Cardiac septum (tissue), 1 donor: ENCODE measurements at regions not wholly inside any gene's neighbourhood (a gene's known extent, or its start where the extent isn't known, plus 50 kb on each side); places are given as distances from the start of the nearest gene placed in this dataset.
"Not testable (repeated sequence)": the region's sequence is repeated elsewhere in the genome, so short reads cannot be mapped to it uniquely, and the experiment has no call there.

ENCODE experiments used
- DNase-seq: peaks from one replicate; pipeline ENCODE4 v3.0.0-alpha.2; 2020; ENCODE audit warnings: low spot score
- intact Hi-C: fragments of 100-400 bp; cut with DNase I; formaldehyde crosslinking; loops from one replicate; pipeline ENCODE4 v1.14.0; 2022
- donor health status: DM: no; HTN: no; CAD: no.

DNA sequence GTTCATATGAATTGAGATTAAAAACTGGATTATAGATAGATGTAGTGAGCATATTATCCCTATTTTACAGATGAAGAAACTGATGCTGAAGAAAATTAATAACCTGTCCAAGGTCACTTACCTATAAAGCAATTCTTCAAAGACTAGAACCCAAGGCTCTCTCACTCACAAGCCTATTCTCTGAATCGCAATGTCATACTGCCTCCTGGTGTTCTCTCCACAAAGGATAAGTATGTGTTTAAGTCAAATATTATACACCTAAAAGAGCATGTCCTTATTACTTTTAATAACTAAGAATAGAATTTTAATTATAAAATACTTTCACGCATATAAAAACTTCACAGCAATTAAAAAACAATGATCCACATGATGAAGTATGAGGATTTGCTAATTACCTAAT is 721.3 kb upstream of the USP15 start:
- no peak for DNase-seq
- intact Hi-C loops, result no loop called here

DNA sequence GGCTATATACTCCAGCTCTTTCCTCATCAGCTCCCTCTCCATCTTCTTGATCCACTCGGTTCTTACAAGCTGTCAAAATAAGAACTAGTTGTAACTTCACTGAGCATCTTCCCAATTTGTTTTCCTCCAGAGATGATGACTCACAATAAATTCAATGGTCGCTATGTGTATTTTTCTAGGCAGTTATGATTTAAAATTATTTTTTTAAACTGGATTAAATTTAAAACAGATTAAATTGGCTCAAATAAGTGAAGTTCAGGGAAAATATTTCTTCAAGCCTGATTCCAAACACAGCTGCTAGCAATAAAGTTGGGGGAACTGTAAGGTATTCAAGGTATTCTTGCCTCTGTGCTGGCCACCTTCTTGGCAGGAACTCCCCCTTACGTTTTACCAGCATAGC is 717.7 kb upstream of the USP15 start:
- intact Hi-C loops, result no loop called here
- DNase-seq, result no peak

DNA sequence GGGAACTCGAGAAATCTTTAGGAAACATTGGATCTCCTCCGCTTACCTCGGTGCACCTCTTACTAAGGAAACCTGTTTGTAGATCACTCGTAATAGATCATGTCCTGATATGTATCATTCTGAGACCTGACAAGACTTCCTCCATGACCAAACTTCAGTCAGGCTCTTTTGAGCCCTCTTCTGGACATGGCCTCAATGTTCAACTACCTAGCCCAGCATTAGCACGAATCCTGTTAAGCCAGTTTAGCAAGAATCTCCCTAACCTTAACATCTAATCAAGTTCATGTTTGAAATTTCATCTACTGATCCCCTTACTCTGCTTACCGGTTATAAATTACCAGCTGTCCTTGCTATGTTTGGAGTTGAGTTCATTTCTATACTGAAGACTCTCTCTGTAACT is 713.9 kb upstream of the USP15 start:
- DNase-seq, result no peak
- intact Hi-C loops, result no loop called here

DNA sequence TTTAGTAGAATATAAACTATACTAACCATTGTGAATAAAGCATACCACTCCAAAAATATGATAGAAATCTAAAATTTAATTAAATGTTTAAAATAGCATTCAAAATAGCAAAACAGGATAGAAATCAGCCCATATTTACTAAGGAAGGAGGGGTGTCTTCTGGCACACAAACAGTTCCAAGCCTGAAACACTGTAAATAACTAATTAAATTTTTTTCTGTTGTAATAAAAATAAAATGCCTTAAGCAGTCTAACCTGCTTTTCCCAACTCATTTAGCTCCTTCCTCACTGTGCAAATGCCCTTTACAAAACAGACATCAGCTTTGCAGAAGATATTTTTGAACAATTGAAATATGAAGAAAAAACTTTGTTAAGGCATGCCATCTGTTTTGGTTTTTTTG is 707.1 kb upstream of the USP15 start:
- intact Hi-C loops, result no loop called here
- no peak for DNase-seq

DNA sequence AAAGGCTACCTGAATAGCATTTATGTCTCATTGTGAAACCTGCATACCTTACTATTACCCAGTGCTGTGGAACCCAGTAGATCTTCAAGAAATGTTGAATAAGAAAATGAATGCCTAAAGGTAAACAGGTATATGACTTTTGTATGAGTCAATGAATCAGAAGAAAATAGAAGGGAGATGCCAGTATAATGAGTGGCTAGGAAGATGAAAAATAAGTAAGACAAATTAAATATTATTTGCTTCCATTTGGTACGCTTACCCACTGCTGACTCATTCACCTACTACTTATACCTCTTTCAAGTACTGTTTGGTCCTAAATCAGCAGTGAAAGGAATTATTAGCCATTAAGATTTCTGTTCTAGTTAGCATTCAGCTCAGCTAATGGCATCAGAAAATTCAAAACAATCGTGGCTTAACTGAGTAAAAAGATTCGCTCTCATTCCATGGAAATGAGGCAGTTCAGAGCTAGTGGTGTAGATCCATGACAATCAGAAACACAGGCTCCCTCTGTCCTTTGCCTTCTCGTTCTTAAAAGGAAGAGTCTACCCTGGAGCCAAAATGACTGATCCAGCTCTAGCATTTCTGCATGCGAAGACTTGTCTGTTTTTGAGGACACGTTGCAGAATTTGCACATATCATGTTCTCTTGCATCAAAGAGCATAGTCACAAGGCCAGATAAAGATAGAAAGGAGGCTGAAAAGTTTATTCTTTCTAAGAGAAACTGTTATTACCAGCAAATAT is 705.8 kb upstream of the USP15 start:
- intact Hi-C loops, result no loop called here
- no peak for DNase-seq

DNA sequence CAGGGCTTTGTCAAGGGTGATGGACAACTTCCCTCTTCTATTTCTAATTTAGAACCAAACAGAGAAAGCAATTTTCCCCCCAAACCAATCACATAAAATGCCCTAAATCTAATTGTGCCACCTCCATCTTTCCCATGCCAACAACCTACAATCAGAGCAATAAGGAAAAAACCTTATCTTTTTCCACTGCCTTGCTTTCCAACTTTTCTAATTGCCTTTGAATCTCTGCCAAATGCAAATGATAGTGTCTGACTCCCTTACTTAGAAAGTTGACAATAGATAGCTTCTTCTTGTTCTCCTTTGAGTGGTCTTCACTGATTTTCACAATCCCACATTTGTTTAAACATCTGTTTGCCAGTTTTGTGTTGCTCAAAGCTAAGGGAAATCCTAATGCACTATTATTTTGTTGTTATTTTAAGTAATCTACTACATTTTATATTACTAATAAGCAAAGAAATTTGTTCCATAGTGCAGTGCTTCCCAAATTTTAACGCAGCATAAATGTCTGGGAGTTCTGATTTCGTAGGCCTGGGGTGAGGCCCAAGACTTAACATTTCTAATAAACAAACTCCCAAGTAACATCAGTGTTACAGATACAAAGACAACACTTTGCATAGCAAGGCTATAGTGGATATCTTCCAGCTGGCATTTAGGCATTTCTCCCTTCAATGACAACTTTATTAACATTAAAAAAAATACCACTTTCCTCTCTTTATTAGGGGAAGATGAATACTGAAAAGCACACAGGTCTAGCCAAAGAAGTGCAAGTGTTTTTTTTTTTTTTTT is 696.3 kb upstream of the USP15 start:
- intact Hi-C loops, result no loop called here

DNA sequence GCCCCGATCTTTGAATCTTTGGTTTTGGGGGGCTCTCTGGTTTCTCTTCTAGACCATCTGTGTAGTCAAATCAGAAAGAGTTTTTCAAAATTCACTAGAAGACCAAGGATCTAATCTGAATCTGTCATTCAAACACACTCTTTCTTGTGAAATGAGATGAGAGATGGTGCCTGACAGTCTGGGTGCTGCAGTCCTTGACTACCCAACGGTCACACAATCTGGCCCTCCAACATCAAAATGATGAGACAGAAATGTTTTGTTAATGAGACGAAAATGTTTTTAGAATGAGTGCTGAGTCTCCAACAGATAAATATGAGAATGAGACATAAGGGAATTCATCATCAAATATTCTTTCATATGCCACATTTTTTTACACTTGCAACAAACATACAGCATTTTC is 695.7 kb upstream of the USP15 start:
- intact Hi-C loops, result no loop called here
- DNase-seq, result no peak

More for the DNA sequence above, 696.3 kb upstream of the USP15 start:
- no peak for DNase-seq

DNA sequence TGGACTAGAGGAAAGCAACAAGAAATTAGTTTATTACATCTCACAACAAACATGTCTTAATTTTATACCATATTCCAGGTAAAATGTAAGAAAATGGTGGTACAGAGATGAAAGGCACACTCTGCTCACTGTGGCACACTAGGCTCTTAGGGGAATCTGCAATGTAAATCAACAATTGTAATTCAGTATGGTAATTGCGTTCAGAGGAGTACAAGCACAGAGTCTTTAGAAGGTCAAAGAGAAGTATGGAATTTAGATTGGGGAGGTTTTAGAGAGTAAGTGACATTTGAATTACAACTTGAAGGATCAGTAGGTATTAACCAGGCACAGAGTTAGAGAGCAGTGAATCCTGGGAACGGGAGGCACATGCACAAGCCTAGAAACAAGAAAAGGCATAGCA is 694.0 kb upstream of the USP15 start:
- intact Hi-C loops, result no loop called here
- DNase-seq, result no peak

DNA sequence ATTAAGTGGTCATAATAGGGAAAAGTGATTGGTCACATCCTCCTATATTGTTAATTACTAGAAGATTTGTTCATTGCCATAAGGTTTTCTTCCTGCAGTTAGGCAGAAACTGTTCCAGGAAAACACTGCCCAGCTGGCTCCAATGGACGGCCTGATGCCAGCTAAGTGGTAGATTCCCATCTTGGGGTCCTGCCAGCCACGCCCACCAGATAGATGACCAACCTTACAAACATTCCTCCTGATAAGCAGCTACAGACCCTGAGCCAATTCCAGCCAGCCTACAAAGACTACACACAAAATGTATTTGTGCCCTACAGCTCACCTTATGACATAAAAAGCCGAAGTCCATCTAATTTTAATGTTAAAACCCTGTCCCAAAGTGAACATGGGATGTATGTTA is 685.9 kb upstream of the USP15 start:
- intact Hi-C loops, result no loop called here
- DNase-seq, result no peak

DNA sequence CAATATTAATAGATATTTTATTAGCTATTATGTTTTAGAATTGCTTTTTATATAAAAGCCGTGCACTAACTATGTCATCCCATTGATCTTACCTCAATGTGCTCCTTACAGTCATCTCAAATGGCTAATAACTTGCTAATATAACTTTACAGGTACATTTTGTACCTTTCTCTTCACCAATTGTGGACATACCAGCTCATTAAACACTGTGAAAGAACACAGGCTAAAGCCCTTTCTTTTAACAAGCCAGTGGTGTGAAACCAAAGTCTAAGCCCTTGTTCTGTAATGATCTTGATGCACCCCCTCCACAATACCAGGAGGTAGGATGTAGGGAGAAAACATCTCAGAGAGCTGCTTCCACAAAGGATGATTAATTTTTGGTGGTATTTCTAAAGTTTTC is 675.3 kb upstream of the USP15 start:
- intact Hi-C loops, result no loop called here
- DNase-seq, result no peak

DNA sequence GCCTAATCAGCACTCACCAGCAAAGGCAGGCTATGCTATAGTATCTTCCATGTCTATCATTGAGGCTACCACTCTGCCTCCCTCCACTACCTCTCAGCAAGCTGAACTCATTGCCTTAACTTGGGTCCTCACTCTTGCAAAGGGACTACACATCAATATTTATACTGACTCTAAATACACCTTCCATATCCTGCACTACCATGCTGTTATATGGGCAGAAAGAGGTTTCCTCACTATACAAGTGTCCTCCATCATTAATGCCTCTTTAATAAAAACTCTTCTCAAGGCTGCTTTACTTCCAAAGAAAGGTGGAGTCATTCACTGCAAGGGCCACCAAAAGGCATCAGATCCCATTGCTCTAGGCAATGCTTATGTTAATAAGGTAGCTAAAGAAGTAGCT is 669.3 kb upstream of the USP15 start:
- intact Hi-C loops, DNase-seq: not testable (repeated sequence)

DNA sequence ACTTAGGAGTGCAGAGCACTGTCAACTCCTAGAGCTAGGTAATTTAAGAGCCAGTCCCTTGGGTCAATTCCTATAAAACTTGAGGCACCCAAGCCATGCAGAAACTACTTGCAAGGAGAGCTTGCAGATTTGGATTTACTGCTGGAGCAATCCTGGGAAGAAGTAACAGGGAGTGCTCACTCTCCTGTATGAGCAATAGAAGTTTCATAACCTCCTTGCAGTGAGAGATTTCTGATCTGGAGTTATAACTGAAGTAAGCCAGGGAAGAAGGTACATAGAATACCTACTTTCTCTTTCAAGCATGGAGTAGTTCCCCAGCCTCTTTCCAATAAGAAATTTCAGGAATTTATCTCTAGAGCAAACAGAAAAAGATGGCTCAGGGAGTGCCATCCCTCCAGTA is 650.1 kb upstream of the USP15 start:
- intact Hi-C loops, result no loop called here
- no peak for DNase-seq

DNA sequence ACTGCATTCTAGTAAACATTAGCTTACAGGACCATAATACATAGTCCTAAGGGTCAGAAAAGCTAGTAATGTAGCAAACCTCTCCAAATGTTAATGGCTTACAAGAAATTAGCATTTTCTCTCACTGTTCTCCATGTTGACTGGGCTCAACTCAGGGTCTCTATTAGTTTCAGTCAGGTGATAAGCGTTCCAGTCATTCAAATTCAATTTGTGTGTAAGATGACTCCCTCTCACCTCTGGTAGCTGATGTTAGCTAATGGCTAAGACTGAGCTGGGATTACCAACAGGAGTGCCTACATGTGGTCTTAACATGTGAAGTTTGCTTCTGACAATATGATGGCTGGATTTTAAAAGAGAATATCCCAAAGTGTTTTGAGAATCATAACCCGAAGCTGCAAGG is 630.5 kb upstream of the USP15 start:
- intact Hi-C loops, result no loop called here
- no peak for DNase-seq

DNA sequence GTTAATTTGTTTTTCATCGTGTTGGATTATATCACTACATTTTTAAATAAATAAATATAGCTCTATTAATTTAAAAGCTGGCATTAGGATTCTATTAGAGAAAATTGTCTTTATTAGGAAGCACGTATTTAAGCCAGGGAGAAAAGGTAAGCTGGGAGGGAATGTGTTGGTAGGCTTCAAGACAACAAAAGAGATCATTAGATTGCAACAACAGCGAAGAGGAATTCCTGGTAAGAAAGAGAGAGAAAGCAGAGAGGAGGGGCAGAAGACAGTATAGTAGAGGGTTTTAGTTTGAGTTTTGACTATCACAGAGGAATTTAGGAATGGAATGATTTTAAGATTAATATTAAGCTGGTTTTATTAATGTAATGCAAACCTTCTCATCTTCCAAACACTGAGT is 613.6 kb upstream of the USP15 start:
- intact Hi-C loops, result no loop called here
- DNase-seq, result no peak

DNA sequence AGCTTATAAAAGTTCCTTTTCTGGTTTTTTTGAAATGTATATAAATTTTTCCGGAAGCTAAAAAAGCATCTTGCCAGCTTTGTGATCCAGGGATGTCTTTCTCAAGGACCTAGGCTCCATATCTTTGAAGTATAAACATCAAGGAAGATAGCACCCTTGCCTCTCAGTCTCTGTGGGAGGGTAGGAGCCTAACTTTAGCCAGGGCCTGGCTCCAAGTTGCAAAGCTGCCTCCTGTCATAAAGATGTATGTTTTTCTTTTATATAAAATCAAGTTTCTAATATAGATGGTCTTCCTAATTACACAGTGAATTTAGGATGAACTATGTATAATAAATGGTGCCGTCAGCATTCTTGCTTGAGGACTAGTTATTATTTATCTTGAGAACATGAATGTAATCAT is 612.6 kb upstream of the USP15 start:
- no peak for DNase-seq
- intact Hi-C loops, result no loop called here

DNA sequence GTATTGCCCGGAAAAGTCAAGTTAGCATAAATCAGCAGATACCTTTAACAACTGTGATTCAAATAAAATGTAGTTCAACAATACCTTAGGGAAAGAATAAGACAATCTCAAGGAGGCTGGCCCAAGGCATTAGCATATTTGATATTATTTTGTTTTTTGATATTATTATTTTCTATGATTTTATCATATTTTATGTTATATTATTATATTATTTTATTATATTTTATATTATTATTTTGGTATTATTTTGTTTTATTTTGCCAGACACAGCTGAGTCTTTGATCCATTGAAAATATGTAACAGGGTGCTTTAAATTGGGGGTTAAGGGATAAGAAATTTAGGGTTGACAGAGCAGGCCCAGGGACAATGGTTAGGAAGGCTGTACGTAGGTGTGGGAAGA is 607.9 kb upstream of the USP15 start:
- DNase-seq, result no peak
- intact Hi-C loops, result no loop called here

DNA sequence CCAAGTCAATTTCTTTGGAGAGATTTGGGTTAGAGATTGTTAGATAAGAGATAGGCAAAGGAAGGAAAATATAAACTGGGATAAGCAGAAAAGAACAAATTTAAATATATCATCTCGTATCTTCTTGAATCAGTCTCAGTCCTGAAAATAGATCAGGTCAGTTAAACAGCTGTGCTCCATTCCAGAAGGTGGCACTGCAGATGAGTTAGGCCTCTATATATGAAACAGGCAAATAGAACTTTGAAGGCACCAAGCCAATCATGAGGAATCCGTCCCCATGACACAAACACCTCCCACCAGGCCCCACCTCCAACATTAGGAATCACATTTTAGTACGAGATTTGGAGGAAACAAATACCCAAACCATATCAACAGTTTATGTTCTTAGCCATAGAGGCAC is 605.5 kb upstream of the USP15 start:
- intact Hi-C loops, result no loop called here

DNA sequence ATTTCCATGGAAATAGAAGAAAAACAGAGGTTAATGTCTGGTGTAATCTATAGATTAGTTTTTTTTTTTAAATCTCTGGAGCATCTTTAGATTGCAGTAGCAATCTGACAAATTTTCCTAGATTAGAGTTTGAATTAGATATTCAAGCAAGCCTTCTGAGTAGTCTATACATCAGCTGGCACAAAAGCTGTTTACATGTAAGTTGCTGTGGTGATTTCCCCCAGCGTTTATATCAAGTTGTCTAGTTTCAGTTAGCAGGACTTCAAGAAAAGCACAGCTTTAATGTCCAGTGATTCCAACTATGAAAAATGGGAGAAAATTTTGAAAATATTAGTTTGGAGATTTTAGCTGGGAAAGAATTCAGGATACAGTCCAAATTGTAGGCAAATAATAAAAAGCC is 605.0 kb upstream of the USP15 start:
- no peak for DNase-seq
- intact Hi-C loops, result no loop called here

More for the DNA sequence above, 605.5 kb upstream of the USP15 start:
- DNase-seq, result no peak

DNA sequence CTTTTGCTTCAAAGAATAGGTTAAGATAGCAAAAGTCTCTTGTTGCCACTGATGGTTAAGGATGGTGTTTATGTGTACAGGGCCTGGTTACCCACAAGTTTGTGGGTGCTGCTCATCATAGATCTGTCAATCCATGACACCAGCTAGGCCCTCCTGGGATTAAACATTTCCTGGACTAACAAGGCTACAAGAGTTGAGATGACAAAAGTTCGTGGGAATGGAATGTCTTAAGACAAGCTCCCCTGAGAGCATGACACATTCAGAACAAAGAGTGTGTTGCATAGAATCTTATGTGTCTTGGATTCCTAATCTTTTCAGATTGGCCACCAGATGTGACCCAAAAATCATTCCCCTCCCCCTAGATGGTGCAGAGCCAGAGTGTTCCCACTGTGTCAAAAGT is 592.5 kb upstream of the USP15 start:
- no peak for DNase-seq
- intact Hi-C loops, result no loop called here

DNA sequence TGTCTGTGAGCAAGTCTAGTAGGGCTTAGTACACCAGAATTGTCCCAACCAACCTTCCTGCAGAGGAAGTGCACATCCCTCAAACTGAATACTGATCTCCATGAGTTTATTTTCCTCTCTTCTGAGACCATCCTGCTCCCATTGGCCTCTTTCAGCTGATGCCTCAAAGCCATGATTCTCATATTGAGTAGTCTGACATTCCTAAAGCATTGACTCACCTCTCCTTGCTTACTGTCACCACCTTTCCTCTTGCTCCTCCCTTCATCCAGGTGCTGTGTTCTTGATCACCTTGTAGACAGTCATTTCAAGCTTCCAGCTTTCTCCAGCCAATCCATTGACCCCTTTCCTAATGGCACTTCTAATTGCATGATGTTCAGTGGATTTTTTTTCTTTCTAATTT is 583.7 kb upstream of the USP15 start:
- no peak for DNase-seq
- intact Hi-C loops, result no loop called here

DNA sequence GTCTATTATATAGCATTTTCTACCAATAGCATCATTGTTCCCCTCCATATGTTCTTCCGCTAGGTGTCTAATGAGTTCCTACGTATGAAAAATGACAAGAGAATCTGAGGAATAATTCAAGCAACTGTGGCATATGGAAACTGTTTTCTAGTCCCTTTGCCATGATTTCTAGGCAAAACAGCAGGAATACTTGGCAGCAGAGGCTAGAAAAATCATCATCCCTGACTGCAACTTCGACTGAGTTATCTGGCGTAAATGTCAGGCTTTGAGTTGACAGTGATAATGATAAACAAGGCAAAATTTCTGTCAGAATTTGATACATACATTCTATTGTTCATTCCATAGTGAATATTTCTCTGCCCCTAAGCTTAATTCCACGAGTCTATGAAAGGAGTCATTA is 572.8 kb upstream of the USP15 start:
- intact Hi-C loops, result no loop called here
- no peak for DNase-seq
